Subcutaneous abdominal adipose tissue (tissue), 5 donors: ENCODE measurements at regions not wholly inside any gene's neighbourhood (a gene's known extent, or its start where the extent isn't known, plus 50 kb on each side); places are given as distances from the start of the nearest gene placed in this dataset.
"Not testable (repeated sequence)": the region's sequence is repeated elsewhere in the genome, so short reads cannot be mapped to it uniquely, and the experiment has no call there.

ENCODE experiments used
- H3K27ac ChIP-seq: one replicate; pipeline ENCODE4 v1.7.0; 2013; ENCODE audit warnings: low read depth, mild to moderate bottlenecking, inconsistent platforms, low read length, moderate library complexity
- H3K27me3 ChIP-seq, 5 donors: one replicate each; pipeline ENCODE4 v1.7.0; 2013; ENCODE audit warnings: low read length in 5 of 5, inconsistent platforms in 1 of 5; ENCODE audit not compliant: control insufficient read depth in 5 of 5, insufficient read depth in 4 of 5
- H3K36me3 ChIP-seq, 5 donors: one replicate each; pipeline ENCODE4 v1.7.0; 2013; ENCODE audit warnings: low read length in 5 of 5; ENCODE audit not compliant: control insufficient read depth in 5 of 5, insufficient read depth in 5 of 5
- H3K4me1 ChIP-seq, 5 donors: one replicate each; pipeline ENCODE4 v1.7.0; 2013; ENCODE audit warnings: low read length in 5 of 5, mild to moderate bottlenecking in 3 of 5, moderate library complexity in 1 of 5; ENCODE audit not compliant: control insufficient read depth in 5 of 5, insufficient read depth in 5 of 5
- H3K4me3 ChIP-seq, 5 donors: one replicate each; pipeline ENCODE4 v1.7.0; 2013; ENCODE audit warnings: low read length in 5 of 5, low read depth in 1 of 5
- H3K9ac ChIP-seq, 5 donors: one replicate each; pipeline ENCODE4 v1.7.0; 2013; ENCODE audit warnings: low read length in 5 of 5, mild to moderate bottlenecking in 4 of 5, moderate library complexity in 3 of 5
- H3K9me3 ChIP-seq, 5 donors: one replicate each; pipeline ENCODE4 v1.7.0; 2013; ENCODE audit warnings: low read length in 5 of 5; ENCODE audit not compliant: control insufficient read depth in 5 of 5
- donor health status: healthy.
- donor health status: healthy.
- donor health status: healthy.
- donor health status: healthy.
- donor health status: healthy.

DNA sequence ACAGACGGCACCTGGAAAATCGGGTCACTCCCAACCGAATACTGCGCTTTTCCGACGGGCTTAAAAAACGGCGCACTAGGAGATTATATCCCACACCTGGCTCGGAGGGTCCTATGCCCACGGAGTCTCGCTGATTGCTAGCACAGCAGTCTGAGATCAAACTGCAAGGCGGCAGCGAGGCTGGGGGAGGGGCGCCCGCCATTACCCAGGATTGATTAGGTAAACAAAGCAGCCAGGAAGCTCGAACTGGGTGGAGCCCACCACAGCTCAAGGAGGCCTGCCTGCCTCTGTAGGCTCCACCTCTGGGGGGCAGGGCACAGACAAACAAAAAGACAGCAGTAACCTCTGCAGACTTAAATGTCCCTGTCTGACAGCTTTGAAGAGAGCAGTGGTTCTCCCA, 64.5 kb downstream of the SLC30A10 start:
- not testable (repeated sequence) for H3K4me3 ChIP-seq, H3K9me3 ChIP-seq, H3K36me3 ChIP-seq

DNA sequence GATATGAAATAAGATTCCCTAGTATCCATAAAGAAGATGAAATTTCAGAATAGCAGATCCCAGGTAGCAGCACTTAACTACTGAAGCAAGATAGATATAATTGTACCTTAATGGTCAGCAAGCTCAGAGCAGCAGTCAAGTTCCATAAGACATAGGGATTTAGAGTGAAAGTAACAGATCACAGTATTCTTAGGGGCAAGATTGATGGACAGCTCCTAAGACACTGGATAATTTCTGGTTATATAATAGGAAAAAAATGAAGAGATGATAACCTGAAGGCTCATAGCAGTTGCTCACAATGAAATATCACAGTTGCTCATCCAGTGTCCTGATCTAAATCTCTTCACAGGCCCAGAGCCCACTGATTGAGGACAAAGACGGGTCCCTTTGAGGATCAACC, 66.0 kb downstream of the SLC30A10 start:
- H3K4me3 ChIP-seq, result no peak overlapping the region
- H3K27ac ChIP-seq, result no peak overlapping the region
- no peak overlapping the region for H3K9ac ChIP-seq
- no peaks in the 10 kb centered on the region for H3K4me1 ChIP-seq
- no peaks in the 10 kb centered on the region for H3K36me3 ChIP-seq
- peaks cover 0 to 5% (median 0%) of the 10 kb centered on the region in 5 donors for H3K27me3 ChIP-seq
- H3K9me3 ChIP-seq, result no peaks in the 10 kb centered on the region

More for the DNA sequence above, 64.5 kb downstream of the SLC30A10 start:
- H3K4me1 ChIP-seq, H3K27ac ChIP-seq, H3K27me3 ChIP-seq, H3K9ac ChIP-seq: not testable (repeated sequence)

DNA sequence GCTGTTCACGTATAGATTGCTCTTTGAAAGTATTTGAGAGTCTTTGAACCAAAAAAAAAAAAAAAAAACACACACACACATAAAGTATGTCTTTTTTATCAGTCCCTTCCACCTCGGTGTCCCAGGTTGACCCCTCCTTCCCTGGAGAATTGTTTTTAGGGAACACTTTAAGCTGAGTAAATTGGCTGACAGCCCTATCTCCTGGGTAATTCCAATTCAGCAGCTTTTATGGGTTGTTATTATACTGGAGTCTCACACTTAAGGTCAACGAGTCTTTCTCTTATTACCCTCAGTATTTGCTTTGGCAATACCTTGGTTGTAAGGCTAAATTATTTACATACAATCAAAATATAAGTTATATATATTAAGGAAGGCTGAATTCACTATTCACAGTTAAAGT, 69.4 kb downstream of the SLC30A10 start:
- no peaks in the 10 kb centered on the region for H3K4me1 ChIP-seq
- H3K27ac ChIP-seq, result no peak overlapping the region
- no peak overlapping the region for H3K9ac ChIP-seq
- H3K36me3 ChIP-seq, result no peaks in the 10 kb centered on the region
- peaks cover 0 to 5% (median 0%) of the 10 kb centered on the region in 5 donors for H3K27me3 ChIP-seq
- H3K4me3 ChIP-seq, result no peak overlapping the region
- H3K9me3 ChIP-seq, result no peaks in the 10 kb centered on the region

DNA sequence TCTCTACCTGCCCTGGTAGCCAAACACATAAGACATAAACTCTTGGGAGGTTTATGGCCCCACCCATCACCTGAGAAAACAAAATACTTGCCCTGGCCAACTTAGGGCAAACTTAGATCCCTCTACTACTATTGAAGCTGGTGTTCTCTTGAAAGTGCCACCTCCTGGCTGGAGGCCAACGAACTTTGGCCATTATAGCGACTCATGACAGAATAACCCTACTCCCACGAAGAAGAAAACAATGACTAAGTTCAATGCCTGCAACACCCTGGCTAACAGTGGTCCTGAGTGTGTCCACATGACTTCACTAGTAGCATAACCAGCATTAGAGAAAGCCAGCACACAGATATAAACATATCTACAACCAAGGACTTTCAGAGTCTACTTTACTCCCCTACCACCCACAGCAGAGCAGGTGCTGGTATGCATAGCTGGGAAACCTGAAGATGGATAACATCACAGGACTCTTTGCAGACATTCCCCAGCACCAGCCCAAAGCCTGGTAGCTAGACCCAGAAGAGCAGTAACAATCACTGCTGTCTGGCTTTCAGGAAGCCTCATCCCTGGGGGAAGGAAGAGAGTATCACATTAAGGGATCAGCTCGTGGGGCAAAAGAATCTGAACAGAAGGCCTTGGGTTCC, 81.0 kb downstream of the SLC30A10 start:
- Histone ChIP-seq H3K27me3 (no peaks in the 10 kb centered on the region), H3K9ac (no peak overlapping the region), H3K9me3 (peaks cover 0 to 10% (median 3%) of the 10 kb centered on the region in 5 donors), H3K27ac (no peak overlapping the region), H3K4me1 (no peaks in the 10 kb centered on the region), H3K4me3 (no peak overlapping the region), H3K36me3 (no peaks in the 10 kb centered on the region)

DNA sequence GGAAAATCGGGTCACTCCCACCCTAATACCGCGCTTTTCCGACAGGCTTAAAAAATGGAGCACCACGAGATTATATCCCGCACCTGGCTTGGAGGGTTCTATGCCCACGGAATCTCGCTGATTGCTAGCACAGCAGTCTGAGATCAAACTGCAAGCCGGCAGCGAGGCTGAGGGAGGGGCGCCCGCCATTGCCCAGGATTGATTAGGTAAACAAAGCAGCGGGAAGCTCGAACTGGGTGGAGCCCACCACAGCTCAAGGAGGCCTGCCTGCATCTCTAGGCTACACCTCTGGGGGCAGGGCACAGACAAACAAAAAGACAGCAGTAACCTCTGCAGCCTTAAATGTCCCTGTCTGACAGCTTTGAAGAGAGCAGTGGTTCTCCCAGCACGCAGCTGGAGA, 88.8 kb downstream of the SLC30A10 start:
- H3K27ac ChIP-seq, H3K9me3 ChIP-seq, H3K4me1 ChIP-seq: not testable (repeated sequence)

DNA sequence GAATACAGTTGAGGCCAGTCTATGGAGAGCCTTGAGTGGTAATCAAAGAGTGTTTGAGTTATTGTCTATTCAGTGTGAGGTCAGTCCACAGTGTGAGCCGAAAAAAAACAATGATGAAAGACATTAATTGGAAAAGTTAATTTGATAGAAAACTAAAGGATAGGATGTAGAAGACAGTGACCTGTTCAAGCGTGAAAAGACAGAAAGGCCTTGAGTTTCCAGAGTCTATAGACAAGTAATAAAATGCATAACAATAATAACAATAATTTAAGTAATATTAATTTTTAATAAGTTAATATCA, 90.4 kb downstream of the SLC30A10 start:
- Histone ChIP-seq H3K27ac (no peak overlapping the region), H3K9me3 (no peaks in the 10 kb centered on the region), H3K36me3 (no peaks in the 10 kb centered on the region), H3K27me3 (peaks cover 0 to 7% (median 6%) of the 10 kb centered on the region in 5 donors), H3K9ac (no peak overlapping the region), H3K4me1 (no peaks in the 10 kb centered on the region), H3K4me3 (no peak overlapping the region)

More for the DNA sequence above, 88.8 kb downstream of the SLC30A10 start:
- H3K27me3 ChIP-seq, H3K36me3 ChIP-seq, H3K9ac ChIP-seq, H3K4me3 ChIP-seq: not testable (repeated sequence)

DNA sequence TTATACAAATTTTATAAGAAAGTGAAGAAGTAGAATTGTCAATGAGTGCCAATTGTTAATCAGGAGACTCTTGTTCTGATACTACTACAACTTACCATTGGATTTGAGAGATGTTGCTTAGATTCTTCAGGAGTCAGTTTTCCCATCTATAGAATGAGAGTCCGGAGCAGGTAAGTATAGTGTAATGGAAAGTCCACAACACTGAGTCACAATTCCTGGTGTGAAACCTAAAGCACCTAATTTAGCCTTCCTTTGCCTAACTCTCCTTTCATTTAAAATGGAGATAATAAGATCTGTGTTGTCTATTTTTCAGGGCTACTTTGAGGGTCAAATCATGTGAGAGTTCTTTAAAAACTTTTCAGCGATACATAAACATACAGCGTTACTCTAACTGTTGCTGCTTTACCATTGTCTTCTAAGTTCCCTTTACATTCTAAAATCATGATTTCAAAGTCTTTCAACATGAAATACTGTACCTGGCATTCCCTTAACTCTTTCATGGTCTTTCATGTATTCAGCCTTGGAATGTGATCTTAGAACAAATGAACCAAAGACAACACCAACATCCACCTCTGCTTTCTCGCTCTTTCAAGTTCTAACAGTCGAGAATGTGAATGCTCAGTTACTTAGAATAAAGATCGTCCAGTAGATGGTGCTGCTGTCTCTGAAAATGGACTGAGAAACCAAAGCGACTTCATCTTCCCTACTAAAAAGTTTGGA, 90.9 kb downstream of the SLC30A10 start:
- Histone ChIP-seq H3K4me3 (no peak overlapping the region), H3K36me3 (no peaks in the 10 kb centered on the region), H3K9ac (no peak overlapping the region), H3K27me3 (peaks cover 0 to 7% (median 6%) of the 10 kb centered on the region in 5 donors), H3K27ac (no peak overlapping the region), H3K4me1 (no peaks in the 10 kb centered on the region), H3K9me3 (no peaks in the 10 kb centered on the region)

DNA sequence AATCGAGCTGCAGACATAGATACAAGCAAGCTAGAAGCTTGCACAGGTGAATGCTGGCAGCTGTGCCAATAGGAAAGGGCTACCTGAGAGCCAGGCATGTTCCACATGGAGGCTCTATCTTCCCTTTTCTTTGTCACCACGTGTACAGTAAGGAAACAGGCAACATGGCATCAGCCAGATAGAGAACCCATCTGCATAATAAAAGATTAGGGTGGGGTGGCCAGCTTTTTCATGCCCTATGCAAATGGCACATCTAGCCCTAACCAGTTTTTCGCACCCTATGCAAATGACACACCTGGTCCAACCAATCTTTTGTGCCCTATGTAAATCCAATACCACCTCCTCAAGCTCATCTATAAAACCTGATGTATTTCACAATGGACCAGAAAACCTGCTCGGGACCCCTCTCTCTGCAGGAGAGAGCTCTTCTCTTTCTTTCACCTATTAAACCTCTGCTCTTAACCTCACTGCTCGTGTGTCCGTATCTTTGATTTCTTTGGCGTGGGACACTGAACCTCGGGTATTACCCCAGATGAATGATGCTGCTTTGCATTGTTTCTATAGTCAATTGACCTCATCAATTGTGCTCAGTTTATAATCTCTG, 93.9 kb downstream of the SLC30A10 start:
- no peaks in the 10 kb centered on the region for H3K9me3 ChIP-seq
- H3K36me3 ChIP-seq, result no peaks in the 10 kb centered on the region
- no peak overlapping the region for H3K4me3 ChIP-seq
- peaks cover 0 to 7% (median 6%) of the 10 kb centered on the region in 5 donors for H3K27me3 ChIP-seq
- H3K9ac ChIP-seq, result no peak overlapping the region
- no peaks in the 10 kb centered on the region for H3K4me1 ChIP-seq
- no peak overlapping the region for H3K27ac ChIP-seq

DNA sequence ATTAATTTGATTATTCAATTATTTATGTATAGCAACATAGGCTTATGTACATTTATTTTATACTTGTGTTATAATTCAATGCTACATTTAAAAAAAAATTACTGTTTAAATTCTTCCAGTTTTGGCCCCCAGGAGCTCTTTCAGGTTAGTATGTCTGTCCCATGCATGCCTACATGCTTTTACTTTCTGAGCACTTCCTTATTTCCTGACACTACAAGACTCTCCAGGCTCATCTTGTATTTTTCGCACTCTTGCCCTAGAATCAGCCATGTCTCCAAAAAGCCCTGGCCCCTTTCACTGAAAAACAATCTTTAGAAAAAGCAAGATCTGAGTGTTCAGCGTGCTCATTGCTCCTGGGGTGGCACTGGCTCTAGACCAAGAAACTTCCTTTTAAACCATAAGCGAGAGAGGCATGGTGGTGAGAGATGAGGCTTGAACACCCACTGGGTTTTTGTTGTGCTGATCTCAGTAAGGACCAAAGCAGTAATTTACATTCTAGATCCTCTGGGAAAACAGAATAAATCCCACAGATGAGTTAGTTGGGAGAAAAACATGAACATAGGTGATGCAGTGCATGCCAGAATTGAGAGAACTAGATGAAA, 95.0 kb downstream of the SLC30A10 start:
- Histone ChIP-seq H3K9me3 (no peaks in the 10 kb centered on the region), H3K27me3 (peaks cover 0 to 7% (median 6%) of the 10 kb centered on the region in 5 donors), H3K4me1 (no peaks in the 10 kb centered on the region), H3K4me3 (no peak overlapping the region), H3K27ac (no peak overlapping the region), H3K36me3 (no peaks in the 10 kb centered on the region), H3K9ac (no peak overlapping the region)

DNA sequence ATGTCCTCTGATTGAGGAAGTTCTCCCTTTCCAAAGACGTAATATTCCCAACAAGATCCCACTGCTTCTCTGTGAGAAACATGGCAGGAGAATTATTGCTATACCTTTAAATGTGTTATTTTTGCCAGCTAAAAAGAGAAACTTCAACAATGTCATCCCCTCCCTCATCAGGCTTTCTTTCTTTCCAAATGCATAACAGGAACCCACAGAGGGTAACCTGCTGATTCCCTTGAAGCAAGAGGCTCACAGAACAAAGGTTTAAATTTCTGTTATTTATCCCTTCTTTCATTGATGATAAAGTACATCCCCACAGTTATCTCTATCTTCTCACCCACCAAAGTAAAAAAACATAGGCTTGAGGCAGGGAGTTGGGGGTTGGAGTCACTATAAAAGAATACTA, 102.1 kb downstream of the SLC30A10 start:
- no peaks in the 10 kb centered on the region for H3K4me1 ChIP-seq
- H3K36me3 ChIP-seq, result no peaks in the 10 kb centered on the region
- no peak overlapping the region for H3K9ac ChIP-seq
- H3K27me3 ChIP-seq, result peaks cover 0 to 3% (median 0%) of the 10 kb centered on the region in 5 donors
- H3K9me3 ChIP-seq, result no peaks in the 10 kb centered on the region
- H3K27ac ChIP-seq, result no peak overlapping the region
- no peak overlapping the region for H3K4me3 ChIP-seq
